ENCODE measurements at regions not wholly inside any gene's neighbourhood (a gene's known extent, or its start where the extent isn't known, plus 50 kb on each side); places are given as distances from the start of the nearest gene placed in this dataset.

DNA sequence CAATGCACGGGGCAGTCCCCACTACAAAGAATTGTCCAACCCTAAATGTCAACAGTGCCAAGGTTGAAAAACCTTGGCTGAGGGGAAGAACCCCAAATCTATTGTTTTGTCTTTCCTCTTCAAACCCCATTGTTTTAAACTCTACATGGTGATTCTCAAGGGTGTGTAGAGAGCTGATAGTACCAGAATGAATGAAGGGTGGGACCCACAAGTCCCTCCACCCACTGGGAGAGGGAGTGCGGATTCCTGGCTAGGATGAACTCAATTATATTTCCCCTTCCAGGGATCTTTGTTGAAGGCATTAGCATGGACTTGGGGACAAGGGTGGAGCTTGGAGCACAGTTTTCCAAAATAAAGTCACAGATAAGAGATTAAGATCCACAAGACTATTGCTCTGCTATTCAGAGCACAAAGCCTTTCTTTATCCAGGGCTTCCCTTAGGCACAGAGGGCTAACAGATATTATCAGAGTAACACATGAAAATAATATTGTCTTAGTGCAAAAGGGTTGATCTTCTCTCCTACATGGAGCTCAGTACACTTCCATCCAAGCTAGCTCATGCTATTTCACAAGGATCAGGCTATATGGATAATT is 755.1 kb upstream of the TBX3 start (continued):
- TF ChIP-seq, protein P1, sequence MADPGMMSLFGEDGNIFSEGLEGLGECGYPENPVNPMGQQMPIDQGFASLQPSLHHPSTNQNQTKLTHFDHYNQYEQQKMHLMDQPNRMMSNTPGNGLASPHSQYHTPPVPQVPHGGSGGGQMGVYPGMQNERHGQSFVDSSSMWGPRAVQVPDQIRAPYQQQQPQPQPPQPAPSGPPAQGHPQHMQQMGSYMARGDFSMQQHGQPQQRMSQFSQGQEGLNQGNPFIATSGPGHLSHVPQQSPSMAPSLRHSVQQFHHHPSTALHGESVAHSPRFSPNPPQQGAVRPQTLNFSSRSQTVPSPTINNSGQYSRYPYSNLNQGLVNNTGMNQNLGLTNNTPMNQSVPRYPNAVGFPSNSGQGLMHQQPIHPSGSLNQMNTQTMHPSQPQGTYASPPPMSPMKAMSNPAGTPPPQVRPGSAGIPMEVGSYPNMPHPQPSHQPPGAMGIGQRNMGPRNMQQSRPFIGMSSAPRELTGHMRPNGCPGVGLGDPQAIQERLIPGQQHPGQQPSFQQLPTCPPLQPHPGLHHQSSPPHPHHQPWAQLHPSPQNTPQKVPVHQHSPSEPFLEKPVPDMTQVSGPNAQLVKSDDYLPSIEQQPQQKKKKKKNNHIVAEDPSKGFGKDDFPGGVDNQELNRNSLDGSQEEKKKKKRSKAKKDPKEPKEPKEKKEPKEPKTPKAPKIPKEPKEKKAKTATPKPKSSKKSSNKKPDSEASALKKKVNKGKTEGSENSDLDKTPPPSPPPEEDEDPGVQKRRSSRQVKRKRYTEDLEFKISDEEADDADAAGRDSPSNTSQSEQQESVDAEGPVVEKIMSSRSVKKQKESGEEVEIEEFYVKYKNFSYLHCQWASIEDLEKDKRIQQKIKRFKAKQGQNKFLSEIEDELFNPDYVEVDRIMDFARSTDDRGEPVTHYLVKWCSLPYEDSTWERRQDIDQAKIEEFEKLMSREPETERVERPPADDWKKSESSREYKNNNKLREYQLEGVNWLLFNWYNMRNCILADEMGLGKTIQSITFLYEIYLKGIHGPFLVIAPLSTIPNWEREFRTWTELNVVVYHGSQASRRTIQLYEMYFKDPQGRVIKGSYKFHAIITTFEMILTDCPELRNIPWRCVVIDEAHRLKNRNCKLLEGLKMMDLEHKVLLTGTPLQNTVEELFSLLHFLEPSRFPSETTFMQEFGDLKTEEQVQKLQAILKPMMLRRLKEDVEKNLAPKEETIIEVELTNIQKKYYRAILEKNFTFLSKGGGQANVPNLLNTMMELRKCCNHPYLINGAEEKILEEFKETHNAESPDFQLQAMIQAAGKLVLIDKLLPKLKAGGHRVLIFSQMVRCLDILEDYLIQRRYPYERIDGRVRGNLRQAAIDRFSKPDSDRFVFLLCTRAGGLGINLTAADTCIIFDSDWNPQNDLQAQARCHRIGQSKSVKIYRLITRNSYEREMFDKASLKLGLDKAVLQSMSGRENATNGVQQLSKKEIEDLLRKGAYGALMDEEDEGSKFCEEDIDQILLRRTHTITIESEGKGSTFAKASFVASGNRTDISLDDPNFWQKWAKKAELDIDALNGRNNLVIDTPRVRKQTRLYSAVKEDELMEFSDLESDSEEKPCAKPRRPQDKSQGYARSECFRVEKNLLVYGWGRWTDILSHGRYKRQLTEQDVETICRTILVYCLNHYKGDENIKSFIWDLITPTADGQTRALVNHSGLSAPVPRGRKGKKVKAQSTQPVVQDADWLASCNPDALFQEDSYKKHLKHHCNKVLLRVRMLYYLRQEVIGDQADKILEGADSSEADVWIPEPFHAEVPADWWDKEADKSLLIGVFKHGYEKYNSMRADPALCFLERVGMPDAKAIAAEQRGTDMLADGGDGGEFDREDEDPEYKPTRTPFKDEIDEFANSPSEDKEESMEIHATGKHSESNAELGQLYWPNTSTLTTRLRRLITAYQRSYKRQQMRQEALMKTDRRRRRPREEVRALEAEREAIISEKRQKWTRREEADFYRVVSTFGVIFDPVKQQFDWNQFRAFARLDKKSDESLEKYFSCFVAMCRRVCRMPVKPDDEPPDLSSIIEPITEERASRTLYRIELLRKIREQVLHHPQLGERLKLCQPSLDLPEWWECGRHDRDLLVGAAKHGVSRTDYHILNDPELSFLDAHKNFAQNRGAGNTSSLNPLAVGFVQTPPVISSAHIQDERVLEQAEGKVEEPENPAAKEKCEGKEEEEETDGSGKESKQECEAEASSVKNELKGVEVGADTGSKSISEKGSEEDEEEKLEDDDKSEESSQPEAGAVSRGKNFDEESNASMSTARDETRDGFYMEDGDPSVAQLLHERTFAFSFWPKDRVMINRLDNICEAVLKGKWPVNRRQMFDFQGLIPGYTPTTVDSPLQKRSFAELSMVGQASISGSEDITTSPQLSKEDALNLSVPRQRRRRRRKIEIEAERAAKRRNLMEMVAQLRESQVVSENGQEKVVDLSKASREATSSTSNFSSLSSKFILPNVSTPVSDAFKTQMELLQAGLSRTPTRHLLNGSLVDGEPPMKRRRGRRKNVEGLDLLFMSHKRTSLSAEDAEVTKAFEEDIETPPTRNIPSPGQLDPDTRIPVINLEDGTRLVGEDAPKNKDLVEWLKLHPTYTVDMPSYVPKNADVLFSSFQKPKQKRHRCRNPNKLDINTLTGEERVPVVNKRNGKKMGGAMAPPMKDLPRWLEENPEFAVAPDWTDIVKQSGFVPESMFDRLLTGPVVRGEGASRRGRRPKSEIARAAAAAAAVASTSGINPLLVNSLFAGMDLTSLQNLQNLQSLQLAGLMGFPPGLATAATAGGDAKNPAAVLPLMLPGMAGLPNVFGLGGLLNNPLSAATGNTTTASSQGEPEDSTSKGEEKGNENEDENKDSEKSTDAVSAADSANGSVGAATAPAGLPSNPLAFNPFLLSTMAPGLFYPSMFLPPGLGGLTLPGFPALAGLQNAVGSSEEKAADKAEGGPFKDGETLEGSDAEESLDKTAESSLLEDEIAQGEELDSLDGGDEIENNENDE (IDR thresholded peaks at IDR 0.05; ENCODE audit: insufficient replicate concordance, low read length) = no peak
- TF ChIP-seq BRCA1 (IDR thresholded peaks at IDR 0.05; ENCODE audit: low read depth, low read length) (no peak), CTBP2 (IDR thresholded peaks at IDR 0.05; ENCODE audit: borderline replicate concordance, insufficient read depth, insufficient read length, low read length) (no peak), SIRT6 (IDR thresholded peaks at IDR 0.05; ENCODE audit: low read length) (no peak), POLR2AphosphoS5 (IDR thresholded peaks at IDR 0.05; ENCODE audit: low read depth, low read length) (no peak), SIN3A (conservative IDR thresholded peaks at IDR 0.05 in 1 of 2, IDR thresholded peaks at IDR 0.05 in 1 of 2; ENCODE audit: low read depth in 1 of 2, low read length in 2 of 2) (no peak), PHF8 (conservative IDR thresholded peaks at IDR 0.05; ENCODE audit: low read depth, low read length) (no peak)
- TF ChIP-seq, protein P2, sequence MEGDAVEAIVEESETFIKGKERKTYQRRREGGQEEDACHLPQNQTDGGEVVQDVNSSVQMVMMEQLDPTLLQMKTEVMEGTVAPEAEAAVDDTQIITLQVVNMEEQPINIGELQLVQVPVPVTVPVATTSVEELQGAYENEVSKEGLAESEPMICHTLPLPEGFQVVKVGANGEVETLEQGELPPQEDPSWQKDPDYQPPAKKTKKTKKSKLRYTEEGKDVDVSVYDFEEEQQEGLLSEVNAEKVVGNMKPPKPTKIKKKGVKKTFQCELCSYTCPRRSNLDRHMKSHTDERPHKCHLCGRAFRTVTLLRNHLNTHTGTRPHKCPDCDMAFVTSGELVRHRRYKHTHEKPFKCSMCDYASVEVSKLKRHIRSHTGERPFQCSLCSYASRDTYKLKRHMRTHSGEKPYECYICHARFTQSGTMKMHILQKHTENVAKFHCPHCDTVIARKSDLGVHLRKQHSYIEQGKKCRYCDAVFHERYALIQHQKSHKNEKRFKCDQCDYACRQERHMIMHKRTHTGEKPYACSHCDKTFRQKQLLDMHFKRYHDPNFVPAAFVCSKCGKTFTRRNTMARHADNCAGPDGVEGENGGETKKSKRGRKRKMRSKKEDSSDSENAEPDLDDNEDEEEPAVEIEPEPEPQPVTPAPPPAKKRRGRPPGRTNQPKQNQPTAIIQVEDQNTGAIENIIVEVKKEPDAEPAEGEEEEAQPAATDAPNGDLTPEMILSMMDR (IDR thresholded peaks at IDR 0.05; ENCODE audit: control extremely low read depth in 1 of 3, insufficient read depth in 1 of 3, low read depth in 1 of 3, low read length in 3 of 3) = no peak

All from H1 (cell line).